SK-N-SH (cell line): ENCODE measurements at regions not wholly inside any gene's neighbourhood (a gene's known extent, or its start where the extent isn't known, plus 50 kb on each side); places are given as distances from the start of the nearest gene placed in this dataset.

Source experiments
- CTCF ChIA-PET: fragments of 300-600, 350-600 bp; formaldehyde crosslinking; extraction: SDS; loops from one replicate; lab custom pipeline; 2021; lab: Yijun Ruan, JAX
- POLR2A ChIA-PET: fragments of 350-600 bp; sonication (Branson Sonifier 250); formaldehyde crosslinking; extraction: SDS; loops from one replicate; lab custom pipeline; 2020; ENCODE audit warnings: antibody characterized with exemption, inconsistent platforms; lab: Yijun Ruan, JAX
- DNase-seq: peaks from one replicate; pipeline ENCODE4 v3.0.0; 2012
- H2AFZ ChIP-seq: fragments of 200-600 bp; sonication (generic); 2 replicates; pipeline ENCODE4 v1.8.1; 2016; ENCODE audit warnings: antibody characterized with exemption, mild to moderate bottlenecking, low read depth
- H3F3A ChIP-seq: fragments of 200-600 bp; sonication (generic); replicated peaks from 2 replicates; pipeline ENCODE3; 2016; ENCODE audit warnings: antibody characterized with exemption, mild to moderate bottlenecking; ENCODE audit not compliant: insufficient read depth
- H3K27ac ChIP-seq, 2 experiments: fragments of 200-500 bp in 1 of 2; fragments of 200-600 bp in 1 of 2; sonication (Bioruptor generic) in 1 of 2; sonication (generic), shearing (Covaris generic) in 1 of 2; 2 replicates each; pipeline versions ENCODE4 v1.5.1 to v1.6.1; 2014 to 2016; ENCODE audit warnings: low read depth in 2 of 2, inconsistent platforms in 1 of 2, low read length in 1 of 2, mild to moderate bottlenecking in 1 of 2, mixed read lengths in 1 of 2
- H3K27me3 ChIP-seq: fragments of 200-600 bp; sonication (generic), shearing (Covaris generic); 2 replicates; pipeline ENCODE4 v1.6.1; 2016; ENCODE audit warnings: mixed run types; ENCODE audit not compliant: insufficient read depth
- H3K36me3 ChIP-seq, 2 experiments: fragments of 200-500 bp in 1 of 2; fragments of 200-600 bp in 1 of 2; sonication (Bioruptor generic) in 1 of 2; sonication (generic) in 1 of 2; replicated peaks in 1 of 2; 2 replicates each; pipeline versions ENCODE3 to v1.5.1; 2014 to 2016; ENCODE audit warnings: low read length in 1 of 2, mild to moderate bottlenecking in 1 of 2; ENCODE audit not compliant: insufficient read depth in 2 of 2, control insufficient read depth in 1 of 2
- H3K4me1 ChIP-seq, 2 experiments: fragments of 200-500 bp in 1 of 2; fragments of 200-600 bp in 1 of 2; sonication (Bioruptor generic) in 1 of 2; sonication (generic), shearing (Covaris generic) in 1 of 2; 2 replicates each; pipeline versions ENCODE4 v1.5.1 to v1.6.1; 2014 to 2016; ENCODE audit warnings: low read depth in 1 of 2, low read length in 1 of 2, mixed run types in 1 of 2; ENCODE audit not compliant: insufficient read depth in 2 of 2, control insufficient read depth in 1 of 2
- H3K4me2 ChIP-seq: fragments of 200-600 bp; sonication (generic), shearing (Covaris generic); 2 replicates; pipeline ENCODE4 v1.6.1; 2017; ENCODE audit warnings: mixed run types
- H3K4me3 ChIP-seq, 2 experiments: fragments of 200-500 bp in 1 of 2; fragments of 200-600 bp in 1 of 2; sonication (Bioruptor generic) in 1 of 2; sonication (generic), shearing (Covaris generic) in 1 of 2; 2 replicates each; pipeline versions ENCODE4 v1.5.1 to v1.8.1; 2014 to 2016; ENCODE audit warnings: low read depth in 2 of 2, inconsistent platforms in 1 of 2, low read length in 1 of 2, mild to moderate bottlenecking in 1 of 2, mixed read lengths in 1 of 2, moderate library complexity in 1 of 2
- H3K79me2 ChIP-seq: fragments of 200-600 bp; sonication (generic); 2 replicates; pipeline ENCODE4 v1.8.1; 2017; ENCODE audit warnings: mild to moderate bottlenecking; ENCODE audit not compliant: insufficient read depth
- H3K9ac ChIP-seq: fragments of 200-600 bp; sonication (generic); 2 replicates; pipeline ENCODE4 v1.6.1; 2017; ENCODE audit warnings: mixed run types
- H3K9me2 ChIP-seq: fragments of 200-600 bp; sonication (generic); 2 replicates; pipeline ENCODE4 v1.6.1; 2017; ENCODE audit warnings: mixed run types
- H3K9me3 ChIP-seq: fragments of 200-600 bp; sonication (generic); 2 replicates; pipeline ENCODE4 v1.6.1; 2017; ENCODE audit warnings: mixed run types, mild to moderate bottlenecking, moderate library complexity
- H4K20me1 ChIP-seq: fragments of 200-600 bp; sonication (generic); 2 replicates; pipeline ENCODE4 v1.6.1; 2017; ENCODE audit warnings: mild to moderate bottlenecking, mixed run types; ENCODE audit not compliant: insufficient read depth
- ELF1 ChIP-seq: IDR thresholded peaks from 2 replicates; pipeline ENCODE4 v1.4.0; 2012
- EP300 ChIP-seq, 2 experiments: IDR thresholded peaks; 2 replicates each; pipeline versions ENCODE4 v1.4.0 to v1.6.1; 2012; ENCODE audit warnings: borderline replicate concordance in 1 of 2, low read depth in 1 of 2, low read length in 1 of 2
- FOSL2 ChIP-seq: IDR thresholded peaks from 2 replicates; pipeline ENCODE4 v1.4.0; 2012; ENCODE audit warnings: low read depth, mild to moderate bottlenecking, moderate library complexity, borderline replicate concordance
- JUND ChIP-seq: IDR thresholded peaks from 2 replicates; pipeline ENCODE4 v1.4.0; 2012
- NFIC ChIP-seq: IDR thresholded peaks from 2 replicates; pipeline ENCODE4 v1.4.0; 2012; ENCODE audit warnings: borderline replicate concordance
- PBX3 ChIP-seq: IDR thresholded peaks from 2 replicates; pipeline ENCODE4; 2012
- POLR2AphosphoS5 ChIP-seq: IDR thresholded peaks from 2 replicates; pipeline ENCODE4 v1.6.1; 2012; ENCODE audit warnings: low read depth, low read length
- TAF1 ChIP-seq: IDR thresholded peaks from 2 replicates; pipeline ENCODE4 v1.6.1; 2012; ENCODE audit warnings: low read depth, mild to moderate bottlenecking, low read length, moderate library complexity, borderline replicate concordance
- TCF12 ChIP-seq: IDR thresholded peaks from 2 replicates; pipeline ENCODE4 v1.4.0; 2012
- TEAD4 ChIP-seq: IDR thresholded peaks from 2 replicates; pipeline ENCODE4 v1.4.0; 2012; ENCODE audit warnings: mild to moderate bottlenecking, borderline replicate concordance; ENCODE audit not compliant: insufficient read depth
- YY1 ChIP-seq: IDR thresholded peaks from 2 replicates; pipeline ENCODE4 v1.4.0; 2012; ENCODE audit warnings: low read depth, mild to moderate bottlenecking
- WGBS: methylation state at CpG from one replicate; pipeline ENCODE4 v1.1.6; 2017; ENCODE audit warnings: low lambda C conversion rate; 5-methylcytosine and 5-hydroxymethylcytosine counted together
- TF ChIP-seq, protein P1 (sequence below): IDR thresholded peaks from 2 replicates; pipeline ENCODE4 v1.6.1; 2012; ENCODE audit warnings: mild to moderate bottlenecking, low read depth, low read length, moderate library complexity
- TF ChIP-seq, protein P2 (sequence below): IDR thresholded peaks from 2 replicates; pipeline ENCODE4 v1.4.0; 2012; ENCODE audit warnings: low read depth

- no peak for TF ChIP-seq PBX3
- TF ChIP-seq ELF1: no peak
- no peak for TF ChIP-seq POLR2AphosphoS5
- TF ChIP-seq TEAD4: no peak
- TF ChIP-seq, all 33 proteins: peak for 0
These were observed 110.3 kb upstream of the SMAD3 start (continued) for GRCh38 chr15:66955001-66955516.

DNA sequence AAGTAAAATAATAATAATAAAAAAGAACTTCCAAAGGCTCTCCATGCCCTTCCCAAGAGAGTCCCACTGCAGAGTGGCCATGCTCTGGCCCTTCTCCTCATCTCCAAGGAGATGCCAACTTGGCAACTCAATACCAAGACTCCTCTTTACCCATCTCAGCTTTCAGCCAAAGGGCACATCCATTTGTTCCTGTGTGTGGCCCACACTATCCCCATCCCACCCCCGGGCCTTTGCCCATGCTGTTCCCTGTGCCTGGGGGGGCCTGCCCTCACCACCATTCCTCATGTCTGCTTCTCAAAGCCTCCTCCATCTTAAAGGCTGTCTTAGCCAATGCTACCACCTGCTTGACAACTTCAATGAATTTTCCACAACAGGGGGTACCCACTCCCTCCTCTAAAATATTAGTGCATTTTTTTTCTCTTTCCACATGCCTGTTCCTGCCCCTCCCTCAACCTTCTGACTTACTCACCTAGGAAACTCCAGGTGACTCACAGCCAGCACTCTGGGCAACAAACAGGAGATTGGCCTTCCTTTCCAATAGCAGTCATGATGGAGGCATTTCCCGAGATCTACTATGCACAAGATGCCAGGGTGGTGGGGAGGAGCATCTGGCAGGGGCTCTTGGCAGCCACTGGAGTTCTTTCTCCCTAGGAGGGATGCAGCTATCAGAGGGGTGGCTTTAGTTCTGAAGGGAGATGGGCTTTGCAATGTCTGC is 109.4 kb upstream of the SMAD3 start:
- H3K4me2 ChIP-seq: no peak overlapping the region
- 15% methylated on average over 2 of the region's 2 CpGs for WGBS
- ChIA-PET CTCF (interaction anchor here (2.7 to 4.0 kb wide), 2 partner anchors 10 to 347 kb away, joined by 10 to 22 read pairs; no protein-coding TSS in a partner anchor), POLR2A (no interaction called here)
- H3K27ac ChIP-seq: no peak overlapping the region
- H4K20me1 ChIP-seq: no peaks in the 10 kb centered on the region
- H3K4me3 ChIP-seq: no peak overlapping the region
- no peaks in the 10 kb centered on the region for H3K9me3 ChIP-seq
- H3K9me2 ChIP-seq: no peaks in the 10 kb centered on the region
- H2AFZ ChIP-seq: no peak overlapping the region
- H3K4me1 ChIP-seq: no peaks in the 10 kb centered on the region
- H3K36me3 ChIP-seq: no peaks in the 10 kb centered on the region
- no peaks in the 10 kb centered on the region for H3K79me2 ChIP-seq
- DNase-seq: no peak
- H3F3A ChIP-seq: no peaks in the 10 kb centered on the region
- no peak overlapping the region for H3K9ac ChIP-seq
- no peaks in the 10 kb centered on the region for H3K27me3 ChIP-seq
- TF ChIP-seq FOSL2 (peak; percentile 89), YY1 (no peak), EP300 (IDR thresholded peaks at IDR 0.05; ENCODE audit: borderline replicate concordance in 1 of 2, low read depth in 1 of 2, low read length in 1 of 2) (peak in 1 of 2 experiments; percentile 69; a peak in 2 of 4 replicates), TAF1 (no peak), PBX3 (0 out of 2 replicates have a peak, but pooled peaks have one; percentile 25), TEAD4 (peak; percentile 60; the same call in 1 of the 2 replicates), TCF12 (peak; percentile 76), NFIC (peak; percentile 62; the same call in 1 of the 2 replicates), JUND (peak; percentile 71; the same call in 1 of the 2 replicates)
- TF ChIP-seq, protein P1, sequence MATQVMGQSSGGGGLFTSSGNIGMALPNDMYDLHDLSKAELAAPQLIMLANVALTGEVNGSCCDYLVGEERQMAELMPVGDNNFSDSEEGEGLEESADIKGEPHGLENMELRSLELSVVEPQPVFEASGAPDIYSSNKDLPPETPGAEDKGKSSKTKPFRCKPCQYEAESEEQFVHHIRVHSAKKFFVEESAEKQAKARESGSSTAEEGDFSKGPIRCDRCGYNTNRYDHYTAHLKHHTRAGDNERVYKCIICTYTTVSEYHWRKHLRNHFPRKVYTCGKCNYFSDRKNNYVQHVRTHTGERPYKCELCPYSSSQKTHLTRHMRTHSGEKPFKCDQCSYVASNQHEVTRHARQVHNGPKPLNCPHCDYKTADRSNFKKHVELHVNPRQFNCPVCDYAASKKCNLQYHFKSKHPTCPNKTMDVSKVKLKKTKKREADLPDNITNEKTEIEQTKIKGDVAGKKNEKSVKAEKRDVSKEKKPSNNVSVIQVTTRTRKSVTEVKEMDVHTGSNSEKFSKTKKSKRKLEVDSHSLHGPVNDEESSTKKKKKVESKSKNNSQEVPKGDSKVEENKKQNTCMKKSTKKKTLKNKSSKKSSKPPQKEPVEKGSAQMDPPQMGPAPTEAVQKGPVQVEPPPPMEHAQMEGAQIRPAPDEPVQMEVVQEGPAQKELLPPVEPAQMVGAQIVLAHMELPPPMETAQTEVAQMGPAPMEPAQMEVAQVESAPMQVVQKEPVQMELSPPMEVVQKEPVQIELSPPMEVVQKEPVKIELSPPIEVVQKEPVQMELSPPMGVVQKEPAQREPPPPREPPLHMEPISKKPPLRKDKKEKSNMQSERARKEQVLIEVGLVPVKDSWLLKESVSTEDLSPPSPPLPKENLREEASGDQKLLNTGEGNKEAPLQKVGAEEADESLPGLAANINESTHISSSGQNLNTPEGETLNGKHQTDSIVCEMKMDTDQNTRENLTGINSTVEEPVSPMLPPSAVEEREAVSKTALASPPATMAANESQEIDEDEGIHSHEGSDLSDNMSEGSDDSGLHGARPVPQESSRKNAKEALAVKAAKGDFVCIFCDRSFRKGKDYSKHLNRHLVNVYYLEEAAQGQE: no peak
- TF ChIP-seq, protein P2, sequence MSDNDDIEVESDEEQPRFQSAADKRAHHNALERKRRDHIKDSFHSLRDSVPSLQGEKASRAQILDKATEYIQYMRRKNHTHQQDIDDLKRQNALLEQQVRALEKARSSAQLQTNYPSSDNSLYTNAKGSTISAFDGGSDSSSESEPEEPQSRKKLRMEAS: no peak
